ENCODE measurements at regions not wholly inside any gene's neighbourhood (a gene's known extent, or its start where the extent isn't known, plus 50 kb on each side); places are given as distances from the start of the nearest gene placed in this dataset.

DNA sequence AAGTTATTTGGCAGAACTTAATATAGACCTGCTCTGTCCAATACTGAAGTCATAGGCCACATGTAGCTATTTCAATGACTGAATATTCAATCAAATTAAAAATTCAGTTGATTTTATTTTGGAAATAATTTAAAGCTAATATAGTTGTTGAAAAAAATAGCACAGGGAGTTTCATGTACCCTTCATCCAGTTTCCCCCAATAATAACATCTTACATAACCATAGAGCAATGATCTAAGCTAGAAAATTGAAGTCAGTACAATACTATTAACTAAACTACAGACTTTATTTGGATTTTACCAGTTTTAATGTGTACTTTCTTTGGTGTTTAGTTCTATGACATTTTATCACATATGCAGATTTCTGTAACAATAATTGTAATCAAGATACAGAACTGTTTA is 212.2 kb upstream of the HDDC2 start:
- Histone ChIP-seq H2AFZ (ENCODE audit: low read length) (no peak overlapping the region), H3K27ac (ENCODE audit: low read depth, low read length, poor library complexity, severe bottlenecking) (no peak overlapping the region), H3K9ac (ENCODE audit: low read length) (no peak overlapping the region), H3F3A (ENCODE audit: insufficient read depth, low read length) (no peaks in the 10 kb centered on the region), H4K20me1 (ENCODE audit: insufficient read depth, low read length) (no peaks in the 10 kb centered on the region), H3K9me2 (ENCODE audit: low read depth, low read length) (no peaks in the 10 kb centered on the region), H3K36me3 (ENCODE audit: insufficient read depth, low read length) (no peaks in the 10 kb centered on the region), H3K79me2 (ENCODE audit: insufficient read depth, low read length) (no peaks in the 10 kb centered on the region), H3K4me2 (ENCODE audit: low read length) (no peak overlapping the region), H3K27me3 (ENCODE audit: insufficient read depth, low read length) (no peaks in the 10 kb centered on the region), H3K4me1 (ENCODE audit: insufficient read depth, low read length, severe bottlenecking) (peaks cover 26% of the 10 kb centered on the region), H3K4me3 (ENCODE audit: low read depth, low read length, poor library complexity, severe bottlenecking) (no peak overlapping the region), H3K9me3 (ENCODE audit: low read length) (0 out of 2 replicates have a peak, but pooled peaks cover 9% of the 10 kb centered on the region)
- TF ChIP-seq, protein P1, sequence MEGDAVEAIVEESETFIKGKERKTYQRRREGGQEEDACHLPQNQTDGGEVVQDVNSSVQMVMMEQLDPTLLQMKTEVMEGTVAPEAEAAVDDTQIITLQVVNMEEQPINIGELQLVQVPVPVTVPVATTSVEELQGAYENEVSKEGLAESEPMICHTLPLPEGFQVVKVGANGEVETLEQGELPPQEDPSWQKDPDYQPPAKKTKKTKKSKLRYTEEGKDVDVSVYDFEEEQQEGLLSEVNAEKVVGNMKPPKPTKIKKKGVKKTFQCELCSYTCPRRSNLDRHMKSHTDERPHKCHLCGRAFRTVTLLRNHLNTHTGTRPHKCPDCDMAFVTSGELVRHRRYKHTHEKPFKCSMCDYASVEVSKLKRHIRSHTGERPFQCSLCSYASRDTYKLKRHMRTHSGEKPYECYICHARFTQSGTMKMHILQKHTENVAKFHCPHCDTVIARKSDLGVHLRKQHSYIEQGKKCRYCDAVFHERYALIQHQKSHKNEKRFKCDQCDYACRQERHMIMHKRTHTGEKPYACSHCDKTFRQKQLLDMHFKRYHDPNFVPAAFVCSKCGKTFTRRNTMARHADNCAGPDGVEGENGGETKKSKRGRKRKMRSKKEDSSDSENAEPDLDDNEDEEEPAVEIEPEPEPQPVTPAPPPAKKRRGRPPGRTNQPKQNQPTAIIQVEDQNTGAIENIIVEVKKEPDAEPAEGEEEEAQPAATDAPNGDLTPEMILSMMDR (IDR thresholded peaks at IDR 0.05; ENCODE audit: low read length), result no peak
- no peak for TF ChIP-seq EZH2 (IDR thresholded peaks at IDR 0.05; ENCODE audit: borderline replicate concordance, low read length)

DNA sequence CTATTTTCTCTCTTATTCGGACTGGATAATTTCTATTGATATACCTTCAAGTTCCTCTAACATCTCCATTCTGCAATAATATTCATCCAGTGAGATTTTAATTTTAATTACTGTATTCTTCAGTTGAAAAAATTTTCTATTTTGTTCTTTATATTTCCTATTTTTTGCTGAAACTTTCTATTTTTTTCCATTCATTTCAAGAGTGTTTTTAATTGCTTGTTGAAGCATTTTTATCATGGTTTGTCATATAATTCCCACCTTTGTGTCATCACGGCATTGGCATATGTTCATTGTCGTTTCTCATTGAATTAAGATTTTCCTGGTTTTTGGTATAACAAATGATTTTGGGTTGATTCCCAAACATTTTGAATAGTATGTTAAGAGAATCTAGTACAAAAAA is 214.9 kb upstream of the HDDC2 start:
- no peak for TF ChIP-seq EZH2 (IDR thresholded peaks at IDR 0.05; ENCODE audit: borderline replicate concordance, low read length)
- TF ChIP-seq, protein P1 (IDR thresholded peaks at IDR 0.05; ENCODE audit: low read length), result no peak

DNA sequence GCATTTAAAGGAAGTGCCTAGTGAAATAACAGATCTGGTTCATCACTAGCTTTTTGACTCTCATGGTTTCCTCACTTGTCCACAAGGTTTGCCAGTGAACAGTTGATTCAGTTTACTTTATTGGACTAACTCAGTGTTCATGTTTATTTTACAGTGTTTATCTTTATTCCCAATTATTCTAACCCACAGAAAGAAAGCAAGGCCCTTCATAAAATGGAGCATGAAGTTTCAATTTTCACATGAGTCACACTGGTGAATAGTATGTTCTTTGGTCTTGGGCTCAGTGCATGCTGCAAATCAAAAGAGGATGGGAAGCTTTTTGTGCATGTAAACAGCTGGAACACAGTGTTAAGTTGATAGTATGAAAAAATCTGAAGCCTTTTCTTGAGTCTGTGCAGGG is 217.6 kb upstream of the HDDC2 start:
- no peak overlapping the region for H3K27ac ChIP-seq (ENCODE audit: low read depth, low read length, poor library complexity, severe bottlenecking)
- no peak overlapping the region for H3K4me3 ChIP-seq (ENCODE audit: low read depth, low read length, poor library complexity, severe bottlenecking)
- no peaks in the 10 kb centered on the region for H3K9me2 ChIP-seq (ENCODE audit: low read depth, low read length)
- no peaks in the 10 kb centered on the region for H3K27me3 ChIP-seq (ENCODE audit: insufficient read depth, low read length)
- H3K79me2 ChIP-seq (ENCODE audit: insufficient read depth, low read length), result no peaks in the 10 kb centered on the region
- H3K9me3 ChIP-seq (ENCODE audit: low read length), result 0 out of 2 replicates have a peak, but pooled peaks cover 9% of the 10 kb centered on the region
- peak overlapping the region; percentile 1; the same call in 1 of the 2 replicates for H2AFZ ChIP-seq (ENCODE audit: low read length)
- H3F3A ChIP-seq (ENCODE audit: insufficient read depth, low read length), result no peaks in the 10 kb centered on the region
- TF ChIP-seq, protein P1 (IDR thresholded peaks at IDR 0.05; ENCODE audit: low read length), result no peak
- TF ChIP-seq EZH2 (IDR thresholded peaks at IDR 0.05; ENCODE audit: borderline replicate concordance, low read length), result no peak
- H3K9ac ChIP-seq (ENCODE audit: low read length), result no peak overlapping the region
- H4K20me1 ChIP-seq (ENCODE audit: insufficient read depth, low read length), result no peaks in the 10 kb centered on the region
- H3K36me3 ChIP-seq (ENCODE audit: insufficient read depth, low read length), result no peaks in the 10 kb centered on the region
- H3K4me2 ChIP-seq (ENCODE audit: low read length), result no peak overlapping the region
- H3K4me1 ChIP-seq (ENCODE audit: insufficient read depth, low read length, severe bottlenecking), result peaks cover 17% of the 10 kb centered on the region

More for the DNA sequence above, 214.9 kb upstream of the HDDC2 start:
- no peaks in the 10 kb centered on the region for H3K79me2 ChIP-seq (ENCODE audit: insufficient read depth, low read length)
- H3K9ac ChIP-seq (ENCODE audit: low read length), result no peak overlapping the region
- H3K9me3 ChIP-seq (ENCODE audit: low read length), result 0 out of 2 replicates have a peak, but pooled peaks cover 9% of the 10 kb centered on the region
- H3K4me3 ChIP-seq (ENCODE audit: low read depth, low read length, poor library complexity, severe bottlenecking), result no peak overlapping the region
- no peaks in the 10 kb centered on the region for H3F3A ChIP-seq (ENCODE audit: insufficient read depth, low read length)
- no peak overlapping the region for H3K27ac ChIP-seq (ENCODE audit: low read depth, low read length, poor library complexity, severe bottlenecking)
- no peaks in the 10 kb centered on the region for H3K27me3 ChIP-seq (ENCODE audit: insufficient read depth, low read length)
- no peaks in the 10 kb centered on the region for H3K9me2 ChIP-seq (ENCODE audit: low read depth, low read length)
- H3K4me2 ChIP-seq (ENCODE audit: low read length), result no peak overlapping the region
- no peaks in the 10 kb centered on the region for H4K20me1 ChIP-seq (ENCODE audit: insufficient read depth, low read length)
- H3K36me3 ChIP-seq (ENCODE audit: insufficient read depth, low read length), result no peaks in the 10 kb centered on the region
- H2AFZ ChIP-seq (ENCODE audit: low read length), result no peak overlapping the region
- H3K4me1 ChIP-seq (ENCODE audit: insufficient read depth, low read length, severe bottlenecking), result peaks cover 28% of the 10 kb centered on the region

All from OCI-LY1 (cell line).